OCI-LY7 (cell line): ENCODE measurements at regions not wholly inside any gene's neighbourhood (a gene's known extent, or its start where the extent isn't known, plus 50 kb on each side); places are given as distances from the start of the nearest gene placed in this dataset.
A peak's percentile ranks its signal among the peaks of the same experiment; 100 is the strongest.

Experiments
- BruUV-seq: library from RNA; stranded (reverse); fragments of 400-500 nt; replicated peaks from 2 replicates; lab custom pipeline; 2021; lab: Mats Ljungman, UMichigan
- CTCF ChIA-PET: fragments of 300-600 bp; sonication (Branson Sonifier 250); formaldehyde crosslinking; loops from one replicate; lab custom pipeline; 2022; ENCODE audit warnings: antibody characterized with exemption; ENCODE audit not compliant: unreplicated experiment; lab: Charles Lee
- POLR2A ChIA-PET: fragments of 300-600 bp; sonication (Branson Sonifier 250); formaldehyde crosslinking; loops from one replicate; lab custom pipeline; 2022; ENCODE audit warnings: antibody characterized with exemption; lab: Charles Lee
- DNase-seq: peaks from one replicate; pipeline ENCODE4 v3.0.0-alpha.2; 2015; ENCODE audit warnings: low spot score
- H2AFZ ChIP-seq: fragments of 200-600 bp; sonication (generic), shearing (Covaris generic); 2 replicates; pipeline ENCODE4 v1.6.1; 2014; ENCODE audit warnings: mild to moderate bottlenecking, antibody characterized with exemption, low read length, moderate library complexity
- H3K27ac ChIP-seq: fragments of 200-600 bp; sonication (generic); 2 replicates; pipeline ENCODE4 v1.5.1; 2014; ENCODE audit warnings: mixed run types, low read depth, mild to moderate bottlenecking, moderate library complexity, low read length, inconsistent platforms; ENCODE audit not compliant: poor library complexity, severe bottlenecking
- H3K36me3 ChIP-seq: fragments of 200-600 bp; sonication (generic); 2 replicates; pipeline ENCODE4 v1.6.1; 2014; ENCODE audit warnings: mild to moderate bottlenecking, antibody characterized with exemption, low read length, moderate library complexity, mixed read lengths; ENCODE audit not compliant: insufficient read depth
- H3K4me1 ChIP-seq: fragments of 200-600 bp; sonication (generic); 2 replicates; pipeline ENCODE4 v1.5.1; 2014; ENCODE audit warnings: mild to moderate bottlenecking, low read length; ENCODE audit not compliant: insufficient read depth, poor library complexity, severe bottlenecking
- H3K4me2 ChIP-seq: fragments of 200-600 bp; sonication (generic); 2 replicates; pipeline ENCODE4 v1.6.1; 2014; ENCODE audit warnings: mild to moderate bottlenecking, low read length
- H3K4me3 ChIP-seq: fragments of 200-600 bp; sonication (generic); 2 replicates; pipeline ENCODE4 v1.5.1; 2014; ENCODE audit warnings: mild to moderate bottlenecking, low read depth, low read length; ENCODE audit not compliant: poor library complexity, severe bottlenecking
- H3K79me2 ChIP-seq: fragments of 200-600 bp; sonication (generic); 2 replicates; pipeline ENCODE4 v1.6.1; 2016; ENCODE audit warnings: low read depth, mild to moderate bottlenecking, low read length, moderate library complexity, mixed read lengths; ENCODE audit not compliant: insufficient read depth
- H3K9me2 ChIP-seq: fragments of 200-600 bp; sonication (generic); 2 replicates; pipeline ENCODE4 v1.6.1; 2016; ENCODE audit warnings: mild to moderate bottlenecking, low read length, mixed read lengths; ENCODE audit not compliant: insufficient read depth
- H3K9me3 ChIP-seq: fragments of 200-600 bp; sonication (generic); 2 replicates; pipeline ENCODE4 v1.6.1; 2014; ENCODE audit warnings: mild to moderate bottlenecking, mixed run types, low read length, mixed read lengths
- H4K20me1 ChIP-seq: fragments of 200-600 bp; sonication (generic); 2 replicates; pipeline ENCODE4 v1.6.1; 2014; ENCODE audit warnings: mild to moderate bottlenecking, antibody characterized with exemption, low read length, moderate library complexity, mixed read lengths; ENCODE audit not compliant: insufficient read depth
- EZH2phosphoT487 ChIP-seq: fragments of 200-600 bp; sonication (generic); IDR thresholded peaks from 2 replicates; pipeline ENCODE4 v1.6.1; 2018; ENCODE audit warnings: low read depth, borderline replicate concordance, mild to moderate bottlenecking, mixed run types, antibody characterized with exemption, low read length, moderate library complexity, mixed read lengths
- intact Hi-C: fragments of 100-400 bp; cut with micrococcal nuclease; formaldehyde crosslinking; loops from one replicate; pipeline ENCODE4 v1.10.0; 2022; ENCODE audit not compliant: unreplicated experiment
- TF ChIP-seq, protein P1 (sequence below): fragments of 200-600 bp; sonication (generic); conservative IDR thresholded peaks from 2 replicates; pipeline ENCODE4 v1.5.1; 2014; ENCODE audit warnings: mild to moderate bottlenecking, antibody characterized with exemption, low read length, moderate library complexity, mixed read lengths

DNA sequence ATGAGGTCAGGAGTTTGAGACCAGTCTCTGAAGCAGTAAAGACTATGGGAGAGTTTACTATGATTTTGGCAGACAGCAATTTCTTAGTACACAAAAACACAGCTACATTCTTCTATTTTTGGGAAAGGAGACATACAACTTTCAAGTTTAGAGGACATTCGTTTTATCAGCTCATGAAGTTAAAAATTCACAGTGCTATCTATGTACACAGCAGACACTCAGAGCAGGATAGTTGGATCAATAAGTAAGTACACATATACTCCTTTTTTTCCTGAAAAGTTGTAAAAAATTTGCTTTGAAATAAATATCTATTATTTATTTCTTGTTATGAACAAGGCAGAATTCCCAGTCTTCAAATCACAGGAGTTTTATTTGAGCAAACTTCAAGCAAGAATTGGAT lies 159.7 kb downstream of the SERPINI1 start:
- H3K4me1 ChIP-seq = no peaks in the 10 kb centered on the region
- no peaks in the 10 kb centered on the region for H4K20me1 ChIP-seq
- no peak overlapping the region for H3K27ac ChIP-seq
- BruUV-seq = no TSS peak
- H3K36me3 ChIP-seq = no peaks in the 10 kb centered on the region
- intact Hi-C loops = no loop called here
- no peaks in the 10 kb centered on the region for H3K79me2 ChIP-seq
- POLR2A ChIA-PET = interaction anchor here (0.7 to 1.5 kb wide), 4 partner anchors 21 to 338 kb away, joined by 3 to 4 read pairs (median 3); no protein-coding TSS in a partner anchor
- H3K9me3 ChIP-seq = no peaks in the 10 kb centered on the region
- no peaks in the 10 kb centered on the region for H3K9me2 ChIP-seq
- DNase-seq = no peak
- H3K4me2 ChIP-seq = no peak overlapping the region
- H2AFZ ChIP-seq = no peak overlapping the region
- TF ChIP-seq, protein P1, sequence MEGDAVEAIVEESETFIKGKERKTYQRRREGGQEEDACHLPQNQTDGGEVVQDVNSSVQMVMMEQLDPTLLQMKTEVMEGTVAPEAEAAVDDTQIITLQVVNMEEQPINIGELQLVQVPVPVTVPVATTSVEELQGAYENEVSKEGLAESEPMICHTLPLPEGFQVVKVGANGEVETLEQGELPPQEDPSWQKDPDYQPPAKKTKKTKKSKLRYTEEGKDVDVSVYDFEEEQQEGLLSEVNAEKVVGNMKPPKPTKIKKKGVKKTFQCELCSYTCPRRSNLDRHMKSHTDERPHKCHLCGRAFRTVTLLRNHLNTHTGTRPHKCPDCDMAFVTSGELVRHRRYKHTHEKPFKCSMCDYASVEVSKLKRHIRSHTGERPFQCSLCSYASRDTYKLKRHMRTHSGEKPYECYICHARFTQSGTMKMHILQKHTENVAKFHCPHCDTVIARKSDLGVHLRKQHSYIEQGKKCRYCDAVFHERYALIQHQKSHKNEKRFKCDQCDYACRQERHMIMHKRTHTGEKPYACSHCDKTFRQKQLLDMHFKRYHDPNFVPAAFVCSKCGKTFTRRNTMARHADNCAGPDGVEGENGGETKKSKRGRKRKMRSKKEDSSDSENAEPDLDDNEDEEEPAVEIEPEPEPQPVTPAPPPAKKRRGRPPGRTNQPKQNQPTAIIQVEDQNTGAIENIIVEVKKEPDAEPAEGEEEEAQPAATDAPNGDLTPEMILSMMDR = no peak
- TF ChIP-seq EZH2phosphoT487 = no peak
- H3K4me3 ChIP-seq = no peak overlapping the region
- CTCF ChIA-PET = no interaction called here

DNA sequence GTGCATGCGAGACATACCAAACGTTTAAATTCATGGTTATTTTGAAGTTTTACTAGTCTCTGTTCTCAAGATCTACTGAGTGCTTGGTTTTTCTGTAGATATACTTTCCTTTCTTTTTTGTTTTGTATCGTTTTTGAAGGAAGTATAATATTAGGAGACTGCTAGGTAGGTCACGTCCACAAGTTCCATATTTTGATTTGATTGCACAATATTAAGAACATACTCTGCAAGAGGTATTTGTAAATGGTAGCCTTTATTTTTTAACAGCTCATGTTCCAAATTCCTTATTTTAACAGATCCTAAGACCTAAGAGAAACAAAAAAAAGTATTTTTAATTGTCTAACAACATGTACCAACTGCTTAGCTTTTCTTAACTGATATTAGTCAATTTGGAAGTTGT lies 156.7 kb downstream of the SERPINI1 start:
- POLR2A ChIA-PET = interaction anchor here (0.6 to 1.5 kb wide), 4 partner anchors 10 to 229 kb away, joined by 3 to 7 read pairs (median 4); no protein-coding TSS in a partner anchor
- no peaks in the 10 kb centered on the region for H3K4me1 ChIP-seq
- no peaks in the 10 kb centered on the region for H3K9me3 ChIP-seq
- intact Hi-C loops = no loop called here
- H3K4me3 ChIP-seq = no peak overlapping the region
- H2AFZ ChIP-seq = no peak overlapping the region
- no TSS peak for BruUV-seq
- CTCF ChIA-PET = no interaction called here
- TF ChIP-seq, protein P1 = no peak
- no peak for TF ChIP-seq EZH2phosphoT487
- no peak overlapping the region for H3K4me2 ChIP-seq
- no peak for DNase-seq
- H3K36me3 ChIP-seq = no peaks in the 10 kb centered on the region
- H3K27ac ChIP-seq = no peak overlapping the region
- no peaks in the 10 kb centered on the region for H3K79me2 ChIP-seq
- no peaks in the 10 kb centered on the region for H4K20me1 ChIP-seq
- H3K9me2 ChIP-seq = no peaks in the 10 kb centered on the region

DNA sequence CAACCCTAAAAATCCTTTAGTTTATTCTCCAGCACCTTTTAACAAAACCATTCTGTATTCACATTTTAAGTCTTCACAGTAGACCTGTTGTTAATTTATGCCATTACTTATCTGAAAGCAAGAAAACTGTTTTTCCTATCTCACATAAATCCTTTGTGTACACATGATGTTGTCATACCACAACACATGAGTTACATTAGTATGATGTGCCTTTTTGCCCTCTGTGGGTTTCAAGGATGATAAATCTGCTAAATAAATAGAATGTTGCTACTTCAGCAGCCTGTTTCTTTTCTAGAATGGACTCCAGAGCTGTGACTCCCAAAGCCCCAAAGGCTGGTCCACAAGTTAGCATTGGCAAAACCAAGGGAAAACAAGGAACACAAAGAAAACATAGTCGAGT lies 151.6 kb downstream of the SERPINI1 start:
- H3K4me2 ChIP-seq = no peak overlapping the region
- intact Hi-C loops = no loop called here
- H2AFZ ChIP-seq = peak overlapping the region; percentile 33; the same call in 1 of the 2 replicates

More for the DNA sequence above, 151.6 kb downstream of the SERPINI1 start:
- Histone ChIP-seq H3K4me1 (no peaks in the 10 kb centered on the region), H3K9me2 (no peaks in the 10 kb centered on the region), H3K27ac (no peak overlapping the region), H4K20me1 (no peaks in the 10 kb centered on the region), H3K4me3 (no peak overlapping the region), H3K9me3 (no peaks in the 10 kb centered on the region), H3K36me3 (no peaks in the 10 kb centered on the region), H3K79me2 (no peaks in the 10 kb centered on the region)
- ChIA-PET CTCF (no interaction called here), POLR2A (interaction anchor here (0.8 to 1.7 kb wide), 3 partner anchors 11 to 44 kb away, joined by 3 to 9 read pairs (median 4); no protein-coding TSS in a partner anchor)
- DNase-seq = no peak
- no TSS peak for BruUV-seq
- TF ChIP-seq, protein P1 = no peak
- TF ChIP-seq EZH2phosphoT487 = no peak
